Trophoblast cell (in vitro differentiated cells and primary cell): ENCODE measurements at regions not wholly inside any gene's neighbourhood (a gene's known extent, or its start where the extent isn't known, plus 50 kb on each side); places are given as distances from the start of the nearest gene placed in this dataset.

Experiments
- DNase-seq, 2 donors: peaks; one replicate each; pipeline ENCODE4 v3.0.0-alpha.2; 2016
- H2AFZ ChIP-seq: 2 replicates; pipeline ENCODE4 v1.6.1; 2013; ENCODE audit warnings: low read length, moderate library complexity, mild to moderate bottlenecking; ENCODE audit not compliant: insufficient read depth, poor library complexity
- H2AK5ac ChIP-seq: 2 replicates; pipeline ENCODE4 v1.6.1; 2013; ENCODE audit warnings: mild to moderate bottlenecking, low read length
- H2BK120ac ChIP-seq: 2 replicates; pipeline ENCODE4 v1.6.1; 2013; ENCODE audit warnings: low read length, mild to moderate bottlenecking, moderate library complexity; ENCODE audit not compliant: insufficient read depth, poor library complexity
- H2BK12ac ChIP-seq: 2 replicates; pipeline ENCODE4 v1.6.1; 2013; ENCODE audit warnings: mild to moderate bottlenecking, low read length, moderate library complexity
- H2BK5ac ChIP-seq: 2 replicates; pipeline ENCODE4 v1.6.1; 2013; ENCODE audit warnings: low read length, low read depth, moderate library complexity, mild to moderate bottlenecking; ENCODE audit not compliant: poor library complexity
- H3K14ac ChIP-seq: 2 replicates; pipeline ENCODE4 v1.6.1; 2013; ENCODE audit warnings: mild to moderate bottlenecking, low read length
- H3K18ac ChIP-seq: 2 replicates; pipeline ENCODE4 v1.6.1; 2013; ENCODE audit warnings: mild to moderate bottlenecking, low read length
- H3K23ac ChIP-seq: 2 replicates; pipeline ENCODE4 v1.6.1; 2013; ENCODE audit warnings: low read length
- H3K27ac ChIP-seq: 2 replicates; pipeline ENCODE4 v1.5.1; 2013; ENCODE audit warnings: low read depth, mild to moderate bottlenecking, inconsistent platforms, low read length, moderate library complexity
- H3K27me3 ChIP-seq: 2 replicates; pipeline ENCODE4 v1.6.1; 2013; ENCODE audit warnings: inconsistent platforms, mild to moderate bottlenecking, low read length, moderate library complexity; ENCODE audit not compliant: insufficient read depth
- H3K36me3 ChIP-seq, 2 experiments: 1 replicate in 1 of 2; 2 replicates in 1 of 2; pipeline ENCODE4 v1.6.1; 2013; ENCODE audit warnings: low read length in 2 of 2, mild to moderate bottlenecking in 2 of 2, moderate library complexity in 1 of 2; ENCODE audit not compliant: insufficient read depth in 2 of 2, control insufficient read depth in 1 of 2
- H3K4ac ChIP-seq: 2 replicates; pipeline ENCODE4 v1.6.1; 2013; ENCODE audit warnings: low read depth, mild to moderate bottlenecking, low read length, moderate library complexity
- H3K4me1 ChIP-seq, 2 experiments: 1 replicate in 1 of 2; 2 replicates in 1 of 2; pipeline ENCODE4 v1.6.1; 2013; ENCODE audit warnings: low read length in 2 of 2, mild to moderate bottlenecking in 2 of 2, moderate library complexity in 1 of 2; ENCODE audit not compliant: insufficient read depth in 2 of 2, control insufficient read depth in 1 of 2
- H3K4me2 ChIP-seq: 2 replicates; pipeline ENCODE4 v1.6.1; 2013; ENCODE audit warnings: inconsistent platforms, mild to moderate bottlenecking, low read length, moderate library complexity
- H3K4me3 ChIP-seq: 2 replicates; pipeline ENCODE4 v1.5.1; 2013; ENCODE audit warnings: mild to moderate bottlenecking, low read depth, low read length, inconsistent platforms
- H3K79me1 ChIP-seq: one replicate; pipeline ENCODE4 v1.6.1; 2013; ENCODE audit warnings: low read length
- H3K79me2 ChIP-seq: 2 replicates; pipeline ENCODE4 v1.6.1; 2013; ENCODE audit warnings: low read length, mild to moderate bottlenecking; ENCODE audit not compliant: control insufficient read depth, insufficient read depth, poor library complexity
- H3K9ac ChIP-seq: 2 replicates; pipeline ENCODE4 v1.6.1; 2013; ENCODE audit warnings: mild to moderate bottlenecking, low read length
- H3K9me3 ChIP-seq: 2 replicates; pipeline ENCODE4 v1.6.1; 2013; ENCODE audit warnings: low read depth, mild to moderate bottlenecking, control low read depth, inconsistent platforms, low read length; ENCODE audit not compliant: insufficient read depth
- H4K12ac ChIP-seq: 2 replicates; pipeline ENCODE4 v1.6.1; 2013; ENCODE audit warnings: low read depth, mild to moderate bottlenecking, low read length, moderate library complexity
- H4K8ac ChIP-seq: 2 replicates; pipeline ENCODE4 v1.6.1; 2013; ENCODE audit warnings: low read depth, mild to moderate bottlenecking, low read length, moderate library complexity
- H4K91ac ChIP-seq: one replicate; pipeline ENCODE4 v1.6.1; 2013; ENCODE audit warnings: low read depth, mild to moderate bottlenecking, low read length, moderate library complexity
- WGBS: extraction: QIAGEN DNeasy Blood & Tissue Kit; methylation state at CpG from one replicate; pipeline ENCODE4 v1.1.7; 2013; ENCODE audit warnings: missing lambda C conversion rate; ENCODE audit not compliant: insufficient read length, insufficient coverage; ENCODE audit errors: extremely low coverage; 5-methylcytosine and 5-hydroxymethylcytosine counted together

DNA sequence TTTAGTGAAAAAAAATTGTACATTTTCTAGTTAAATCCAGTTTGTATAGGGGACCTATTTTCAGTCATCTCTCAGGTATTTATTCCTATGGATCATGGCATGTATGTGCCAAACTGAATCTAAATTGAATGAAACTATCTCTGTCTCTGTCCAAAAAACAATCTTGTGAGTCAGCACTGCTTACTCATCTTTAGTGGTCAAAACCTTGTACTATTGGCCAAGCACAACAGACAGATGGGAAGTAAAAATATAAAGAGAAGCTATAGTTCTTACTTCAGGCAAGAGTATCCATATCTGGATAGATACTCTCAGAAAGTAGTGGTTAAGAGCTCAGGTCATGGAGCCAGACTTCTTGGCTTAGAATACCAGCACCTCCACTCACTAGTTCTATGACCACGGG is 76.0 kb upstream of the KLHL14 start:
- no peak overlapping the region for H3K23ac ChIP-seq
- H3K9me3 ChIP-seq: no peaks in the 10 kb centered on the region
- H2AK5ac ChIP-seq: no peak overlapping the region
- no peak overlapping the region for H3K4me3 ChIP-seq
- no CpG with 5 or more reads among the region's 1 CpG for WGBS
- no peak overlapping the region for H3K4me2 ChIP-seq
- no peak overlapping the region for H3K27ac ChIP-seq
- H3K4ac ChIP-seq: no peak overlapping the region
- H3K36me3 ChIP-seq: no peaks in the 10 kb centered on the region
- no peak overlapping the region for H4K12ac ChIP-seq
- no peak overlapping the region for H2BK12ac ChIP-seq
- no peak overlapping the region for H2BK5ac ChIP-seq
- DNase-seq: no peak
- H3K14ac ChIP-seq: no peak overlapping the region
- H4K8ac ChIP-seq: no peak overlapping the region
- no peak overlapping the region for H2AFZ ChIP-seq
- H4K91ac ChIP-seq: no peak overlapping the region
- no peaks in the 10 kb centered on the region for H3K79me1 ChIP-seq
- H3K9ac ChIP-seq: no peak overlapping the region
- no peaks in the 10 kb centered on the region for H3K4me1 ChIP-seq
- no peak overlapping the region for H3K18ac ChIP-seq
- no peaks in the 10 kb centered on the region for H3K79me2 ChIP-seq
- no peaks in the 10 kb centered on the region for H3K27me3 ChIP-seq
- H2BK120ac ChIP-seq: no peak overlapping the region

DNA sequence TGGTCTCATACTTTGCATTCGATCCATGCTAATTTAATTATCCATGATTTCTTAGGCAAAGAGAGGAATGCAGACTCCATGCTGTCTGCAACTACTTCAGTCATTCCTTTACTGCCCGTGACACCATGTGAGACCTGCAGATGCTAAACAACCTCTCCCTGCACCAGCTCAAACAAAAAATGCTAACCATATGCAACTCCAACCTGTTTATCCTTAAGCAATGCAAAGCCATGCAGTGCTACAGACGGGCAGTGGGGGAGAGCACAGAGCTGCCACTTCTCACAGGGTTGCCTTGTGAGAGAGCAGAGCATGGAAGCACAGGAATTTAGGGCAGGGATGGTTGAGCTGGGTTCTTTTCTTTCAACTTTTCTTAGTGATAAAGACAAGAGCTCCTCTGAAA is 74.9 kb upstream of the KLHL14 start:
- Histone ChIP-seq H2AFZ (no peak overlapping the region), H3K79me1 (no peaks in the 10 kb centered on the region), H2AK5ac (no peak overlapping the region), H3K27me3 (no peaks in the 10 kb centered on the region), H3K36me3 (no peaks in the 10 kb centered on the region), H3K14ac (no peak overlapping the region), H3K4ac (no peak overlapping the region), H3K79me2 (no peaks in the 10 kb centered on the region), H3K9me3 (peaks cover 1% of the 10 kb centered on the region), H3K27ac (no peak overlapping the region), H4K8ac (no peak overlapping the region), H3K4me1 (no peaks in the 10 kb centered on the region), H3K4me2 (no peak overlapping the region), H2BK120ac (no peak overlapping the region), H2BK5ac (no peak overlapping the region), H2BK12ac (no peak overlapping the region), H3K18ac (no peak overlapping the region), H3K23ac (no peak overlapping the region), H4K91ac (no peak overlapping the region), H4K12ac (no peak overlapping the region), H3K9ac (peak overlapping the region; percentile 65), H3K4me3 (no peak overlapping the region)
- WGBS: no CpG with 5 or more reads among the region's 3 CpGs
- no peak for DNase-seq

DNA sequence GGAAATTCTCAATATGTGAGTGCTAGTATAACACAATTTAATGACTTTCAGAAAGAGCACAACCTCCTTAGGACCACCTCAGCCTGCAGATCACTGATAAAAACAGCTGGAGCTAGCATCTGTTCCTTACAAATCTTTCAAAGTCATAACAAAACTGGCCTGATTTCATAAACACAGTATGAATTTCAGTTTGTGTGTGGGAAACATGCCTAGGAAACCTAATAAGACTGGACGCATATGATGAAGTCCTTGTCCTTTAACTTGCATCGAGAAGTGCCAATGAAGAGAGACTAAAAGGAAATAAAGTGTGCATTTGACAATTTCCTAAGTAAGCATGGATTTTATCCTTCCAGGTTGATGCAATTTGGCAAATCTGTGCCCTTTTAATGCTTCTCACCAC is 74.1 kb upstream of the KLHL14 start:
- H3K23ac ChIP-seq: no peak overlapping the region
- no peak overlapping the region for H3K4me2 ChIP-seq
- no peak overlapping the region for H2BK120ac ChIP-seq
- H3K9ac ChIP-seq: no peak overlapping the region
- H3K79me2 ChIP-seq: no peaks in the 10 kb centered on the region
- H3K14ac ChIP-seq: no peak overlapping the region
- no peaks in the 10 kb centered on the region for H3K4me1 ChIP-seq
- no peak overlapping the region for H2AK5ac ChIP-seq
- H3K4ac ChIP-seq: no peak overlapping the region
- no peak overlapping the region for H4K91ac ChIP-seq
- H4K8ac ChIP-seq: no peak overlapping the region
- no peak overlapping the region for H2AFZ ChIP-seq
- no peak for DNase-seq
- H3K4me3 ChIP-seq: no peak overlapping the region
- no peak overlapping the region for H4K12ac ChIP-seq
- no CpG with 5 or more reads among the region's 2 CpGs for WGBS
- no peaks in the 10 kb centered on the region for H3K36me3 ChIP-seq
- no peaks in the 10 kb centered on the region for H3K27me3 ChIP-seq
- H3K79me1 ChIP-seq: no peaks in the 10 kb centered on the region
- H2BK12ac ChIP-seq: no peak overlapping the region
- H2BK5ac ChIP-seq: no peak overlapping the region
- H3K18ac ChIP-seq: no peak overlapping the region
- H3K9me3 ChIP-seq: peaks cover 1% of the 10 kb centered on the region
- no peak overlapping the region for H3K27ac ChIP-seq

DNA sequence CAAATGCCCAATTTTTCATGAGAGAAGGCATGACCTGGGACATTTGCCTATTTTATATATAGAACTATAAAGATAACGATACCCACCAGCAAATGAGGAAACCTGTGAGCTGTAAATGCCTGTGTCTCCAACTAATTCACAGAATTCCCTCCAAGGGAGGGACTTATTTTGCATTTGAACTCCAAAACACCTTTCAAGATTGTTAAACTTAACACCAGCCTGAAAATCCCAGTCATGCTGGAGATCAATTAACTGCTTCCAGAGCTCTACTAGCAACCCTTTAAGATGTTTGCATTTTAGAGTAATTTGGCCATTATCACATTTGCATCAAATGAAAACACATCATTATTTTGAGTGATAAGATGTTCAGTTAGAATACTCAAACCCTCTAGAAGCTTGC is 68.1 kb upstream of the KLHL14 start:
- Histone ChIP-seq H4K8ac (no peak overlapping the region), H2AK5ac (no peak overlapping the region), H3K79me1 (no peaks in the 10 kb centered on the region), H4K91ac (no peak overlapping the region), H3K36me3 (no peaks in the 10 kb centered on the region), H3K79me2 (no peaks in the 10 kb centered on the region), H3K27me3 (no peaks in the 10 kb centered on the region), H3K14ac (no peak overlapping the region), H3K4me2 (no peak overlapping the region), H3K9ac (no peak overlapping the region), H2BK120ac (no peak overlapping the region), H3K4ac (no peak overlapping the region), H3K27ac (no peak overlapping the region), H3K4me3 (no peak overlapping the region), H2BK12ac (no peak overlapping the region), H3K9me3 (peaks cover 1% of the 10 kb centered on the region), H3K4me1 (no peaks in the 10 kb centered on the region), H4K12ac (no peak overlapping the region), H3K18ac (no peak overlapping the region), H2BK5ac (no peak overlapping the region), H2AFZ (no peak overlapping the region), H3K23ac (no peak overlapping the region)
- no CpG with 5 or more reads among the region's 1 CpG for WGBS
- DNase-seq: no peak

DNA sequence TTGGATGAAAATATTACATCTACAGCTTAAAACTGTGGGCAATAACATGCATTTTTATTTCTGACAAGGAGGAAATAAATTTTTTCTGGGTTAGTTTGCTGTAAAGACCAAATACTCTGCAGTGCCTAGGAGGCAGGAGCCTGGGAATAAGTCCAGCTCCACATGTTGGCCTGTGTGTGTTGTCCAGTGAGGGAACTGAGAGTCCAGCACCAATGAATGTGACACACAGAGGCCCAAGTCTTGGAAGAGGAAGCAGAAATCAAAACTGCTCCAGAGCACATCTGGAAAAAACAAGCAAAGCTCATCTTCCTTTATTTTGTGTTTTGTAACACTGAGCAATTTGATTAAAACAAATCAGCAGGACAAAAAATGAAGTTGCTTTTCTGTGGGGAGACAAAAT is 63.1 kb upstream of the KLHL14 start:
- no peak overlapping the region for H2BK12ac ChIP-seq
- H3K9ac ChIP-seq: no peak overlapping the region
- H3K4me1 ChIP-seq: no peaks in the 10 kb centered on the region
- no peak overlapping the region for H4K8ac ChIP-seq
- H3K4me3 ChIP-seq: no peak overlapping the region
- H3K79me2 ChIP-seq: no peaks in the 10 kb centered on the region
- H4K91ac ChIP-seq: no peak overlapping the region
- H3K9me3 ChIP-seq: no peaks in the 10 kb centered on the region
- no peak overlapping the region for H3K23ac ChIP-seq
- no peak overlapping the region for H3K14ac ChIP-seq
- no peak overlapping the region for H2BK5ac ChIP-seq
- no peak overlapping the region for H3K18ac ChIP-seq
- H2BK120ac ChIP-seq: no peak overlapping the region
- no peaks in the 10 kb centered on the region for H3K79me1 ChIP-seq
- H3K36me3 ChIP-seq: no peaks in the 10 kb centered on the region
- no peak overlapping the region for H3K27ac ChIP-seq
- no peaks in the 10 kb centered on the region for H3K27me3 ChIP-seq
- H3K4ac ChIP-seq: no peak overlapping the region
- no peak overlapping the region for H2AFZ ChIP-seq
- no peak for DNase-seq
- H3K4me2 ChIP-seq: no peak overlapping the region
- no peak overlapping the region for H2AK5ac ChIP-seq
- H4K12ac ChIP-seq: no peak overlapping the region
